ENCODE measurements at regions not wholly inside any gene's neighbourhood (a gene's known extent, or its start where the extent isn't known, plus 50 kb on each side); places are given as distances from the start of the nearest gene placed in this dataset.
"Not testable (repeated sequence)": the region's sequence is repeated elsewhere in the genome, so short reads cannot be mapped to it uniquely, and the experiment has no call there.

GRCh38 chr22:34645375-34645774 is 420.6 kb upstream of the ISX start:
- no peaks in the 10 kb centered on the region for H3K36me3 ChIP-seq (ENCODE audit: control insufficient read depth in 2 of 2, insufficient read depth in 2 of 2, low read length in 1 of 2)
- no peaks in the 10 kb centered on the region for H3K4me1 ChIP-seq (ENCODE audit: control insufficient read depth in 2 of 2, insufficient read depth in 2 of 2, low read length in 1 of 2)
- H3K9me3 ChIP-seq (ENCODE audit: control insufficient read depth in 2 of 2, insufficient read depth in 1 of 2, low read depth in 1 of 2, low read length in 1 of 2), result no peaks in the 10 kb centered on the region
- 65 to 72% methylated on average over 6 of the region's 6 CpGs for WGBS, 2 donors
- H3K27ac ChIP-seq (ENCODE audit: low read depth in 2 of 2, low read length in 1 of 2), result no peak overlapping the region
- H3K4me3 ChIP-seq (ENCODE audit: low read depth in 1 of 2, low read length in 2 of 2), result no peak overlapping the region
- no peaks in the 10 kb centered on the region for H3K27me3 ChIP-seq (ENCODE audit: control insufficient read depth in 1 of 2, insufficient read depth in 2 of 2, low read length in 2 of 2)

- Histone ChIP-seq H3K27ac (ENCODE audit: low read depth in 2 of 2, low read length in 1 of 2) (no peak overlapping the region), H3K4me3 (ENCODE audit: low read depth in 1 of 2, low read length in 2 of 2) (no peak overlapping the region), H3K4me1 (ENCODE audit: control insufficient read depth in 2 of 2, insufficient read depth in 2 of 2, low read length in 1 of 2) (no peaks in the 10 kb centered on the region), H3K36me3 (ENCODE audit: control insufficient read depth in 2 of 2, insufficient read depth in 2 of 2, low read length in 1 of 2) (no peaks in the 10 kb centered on the region), H3K9me3 (ENCODE audit: control insufficient read depth in 2 of 2, insufficient read depth in 1 of 2, low read depth in 1 of 2, low read length in 1 of 2) (peaks cover 0 to 3% of the 10 kb centered on the region in 2 donors), H3K27me3 (ENCODE audit: control insufficient read depth in 1 of 2, insufficient read depth in 2 of 2, low read length in 2 of 2) (peaks cover 0 to 3% of the 10 kb centered on the region in 2 donors)
- WGBS, 2 donors, result 55 to 74% methylated on average over 1 of the region's 1 CpG
Measured at GRCh38 chr22:34669001-34669400, 397.0 kb upstream of the ISX start.

GRCh38 chr22:34683031-34683430 is 382.9 kb upstream of the ISX start:
- H3K27me3 ChIP-seq (ENCODE audit: control insufficient read depth in 1 of 2, insufficient read depth in 2 of 2, low read length in 2 of 2); H3K36me3 ChIP-seq (ENCODE audit: control insufficient read depth in 2 of 2, insufficient read depth in 2 of 2, low read length in 1 of 2); H3K27ac ChIP-seq (ENCODE audit: low read depth in 2 of 2, low read length in 1 of 2); H3K4me3 ChIP-seq (ENCODE audit: low read depth in 1 of 2, low read length in 2 of 2); H3K9me3 ChIP-seq (ENCODE audit: control insufficient read depth in 2 of 2, insufficient read depth in 1 of 2, low read depth in 1 of 2, low read length in 1 of 2); H3K4me1 ChIP-seq (ENCODE audit: control insufficient read depth in 2 of 2, insufficient read depth in 2 of 2, low read length in 1 of 2): not testable (repeated sequence)
- 85 to 88% methylated on average over 17 of the region's 17 CpGs for WGBS, 2 donors

DNA sequence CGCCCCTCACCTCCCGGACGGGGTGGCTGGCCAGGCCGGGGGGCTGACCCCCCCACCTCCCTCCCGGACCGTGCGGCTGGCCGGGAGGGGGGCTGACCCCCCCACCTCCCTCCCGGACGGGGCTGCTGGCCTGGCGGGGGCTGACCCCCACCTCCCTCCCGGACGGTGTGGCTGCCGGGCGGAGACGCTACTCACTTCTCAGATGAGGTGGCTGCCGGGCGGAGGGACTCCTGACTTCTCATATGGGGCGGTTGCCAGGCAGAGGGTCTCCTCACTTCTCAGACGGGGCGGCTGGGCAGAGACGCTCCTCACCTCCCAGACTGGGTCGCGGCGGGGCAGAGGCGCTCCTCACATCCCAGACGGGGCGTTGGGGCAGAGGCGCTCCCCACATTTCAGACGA is 381.7 kb upstream of the ISX start:
- not testable (repeated sequence) for H3K27me3 ChIP-seq (ENCODE audit: control insufficient read depth in 1 of 2, insufficient read depth in 2 of 2, low read length in 2 of 2); H3K9me3 ChIP-seq (ENCODE audit: control insufficient read depth in 2 of 2, insufficient read depth in 1 of 2, low read depth in 1 of 2, low read length in 1 of 2); H3K4me1 ChIP-seq (ENCODE audit: control insufficient read depth in 2 of 2, insufficient read depth in 2 of 2, low read length in 1 of 2); H3K27ac ChIP-seq (ENCODE audit: low read depth in 2 of 2, low read length in 1 of 2); H3K36me3 ChIP-seq (ENCODE audit: control insufficient read depth in 2 of 2, insufficient read depth in 2 of 2, low read length in 1 of 2); H3K4me3 ChIP-seq (ENCODE audit: low read depth in 1 of 2, low read length in 2 of 2)
- 93 to 95% methylated on average over 21 to 29 of the region's 30 CpGs for WGBS, 2 donors

- no peak overlapping the region for H3K4me3 ChIP-seq (ENCODE audit: low read depth in 1 of 2, low read length in 2 of 2)
- H3K27ac ChIP-seq (ENCODE audit: low read depth in 2 of 2, low read length in 1 of 2), result no peak overlapping the region
- no peaks in the 10 kb centered on the region for H3K36me3 ChIP-seq (ENCODE audit: control insufficient read depth in 2 of 2, insufficient read depth in 2 of 2, low read length in 1 of 2)
- H3K27me3 ChIP-seq (ENCODE audit: control insufficient read depth in 1 of 2, insufficient read depth in 2 of 2, low read length in 2 of 2), result no peaks in the 10 kb centered on the region
- H3K4me1 ChIP-seq (ENCODE audit: control insufficient read depth in 2 of 2, insufficient read depth in 2 of 2, low read length in 1 of 2), result no peaks in the 10 kb centered on the region
- H3K9me3 ChIP-seq (ENCODE audit: control insufficient read depth in 2 of 2, insufficient read depth in 1 of 2, low read depth in 1 of 2, low read length in 1 of 2), result no peaks in the 10 kb centered on the region
- WGBS, 2 donors, result 50 to 58% methylated on average over 1 of the region's 1 CpG
Measured at GRCh38 chr22:34687116-34687515, 378.8 kb upstream of the ISX start.

- no peaks in the 10 kb centered on the region for H3K4me1 ChIP-seq (ENCODE audit: control insufficient read depth in 2 of 2, insufficient read depth in 2 of 2, low read length in 1 of 2)
- WGBS, 2 donors, result 46 to 53% methylated on average over 1 of the region's 1 CpG
- no peaks in the 10 kb centered on the region for H3K9me3 ChIP-seq (ENCODE audit: control insufficient read depth in 2 of 2, insufficient read depth in 1 of 2, low read depth in 1 of 2, low read length in 1 of 2)
Measured at GRCh38 chr22:34688825-34689224, 377.1 kb upstream of the ISX start.

DNA sequence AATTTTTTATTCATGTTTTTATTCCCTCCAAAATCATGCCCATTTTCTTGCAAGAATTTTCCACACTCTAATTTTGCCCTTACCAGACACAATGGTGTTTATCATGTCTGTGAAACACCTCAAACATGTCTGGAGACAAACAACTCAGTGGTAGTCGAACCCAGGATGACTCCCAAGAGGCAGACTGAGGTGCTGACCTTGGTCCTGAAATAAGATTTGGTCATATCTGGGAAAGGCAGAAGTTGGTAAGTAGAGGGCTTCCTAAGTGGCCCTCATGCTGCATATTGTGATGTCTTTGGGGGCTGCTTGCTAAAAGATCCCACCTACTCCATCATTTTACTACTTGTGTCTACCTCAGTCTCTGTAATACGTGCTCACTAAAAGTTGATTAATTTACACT is 369.4 kb upstream of the ISX start:
- no peak overlapping the region for H3K27ac ChIP-seq (ENCODE audit: low read depth in 2 of 2, low read length in 1 of 2)
- no peak overlapping the region for H3K4me3 ChIP-seq (ENCODE audit: low read depth in 1 of 2, low read length in 2 of 2)
- H3K36me3 ChIP-seq (ENCODE audit: control insufficient read depth in 2 of 2, insufficient read depth in 2 of 2, low read length in 1 of 2), result no peaks in the 10 kb centered on the region
- no peaks in the 10 kb centered on the region for H3K27me3 ChIP-seq (ENCODE audit: control insufficient read depth in 1 of 2, insufficient read depth in 2 of 2, low read length in 2 of 2)
- H3K9me3 ChIP-seq (ENCODE audit: control insufficient read depth in 2 of 2, insufficient read depth in 1 of 2, low read depth in 1 of 2, low read length in 1 of 2), result no peaks in the 10 kb centered on the region
- H3K4me1 ChIP-seq (ENCODE audit: control insufficient read depth in 2 of 2, insufficient read depth in 2 of 2, low read length in 1 of 2), result no peaks in the 10 kb centered on the region
- WGBS, 2 donors, result 16 to 24% methylated on average over 2 of the region's 2 CpGs

More at GRCh38 chr22:34688825-34689224, 377.1 kb upstream of the ISX start:
- H3K27ac ChIP-seq (ENCODE audit: low read depth in 2 of 2, low read length in 1 of 2), result no peak overlapping the region
- no peaks in the 10 kb centered on the region for H3K36me3 ChIP-seq (ENCODE audit: control insufficient read depth in 2 of 2, insufficient read depth in 2 of 2, low read length in 1 of 2)
- H3K27me3 ChIP-seq (ENCODE audit: control insufficient read depth in 1 of 2, insufficient read depth in 2 of 2, low read length in 2 of 2), result no peaks in the 10 kb centered on the region
- H3K4me3 ChIP-seq (ENCODE audit: low read depth in 1 of 2, low read length in 2 of 2), result no peak overlapping the region

- 82% methylated on average over 2 of the region's 2 CpGs for WGBS, 2 donors
- no peaks in the 10 kb centered on the region for H3K9me3 ChIP-seq (ENCODE audit: control insufficient read depth in 2 of 2, insufficient read depth in 1 of 2, low read depth in 1 of 2, low read length in 1 of 2)
- H3K4me3 ChIP-seq (ENCODE audit: low read depth in 1 of 2, low read length in 2 of 2), result no peak overlapping the region
- H3K36me3 ChIP-seq (ENCODE audit: control insufficient read depth in 2 of 2, insufficient read depth in 2 of 2, low read length in 1 of 2), result no peaks in the 10 kb centered on the region
- no peaks in the 10 kb centered on the region for H3K27me3 ChIP-seq (ENCODE audit: control insufficient read depth in 1 of 2, insufficient read depth in 2 of 2, low read length in 2 of 2)
- no peak overlapping the region for H3K27ac ChIP-seq (ENCODE audit: low read depth in 2 of 2, low read length in 1 of 2)
- H3K4me1 ChIP-seq (ENCODE audit: control insufficient read depth in 2 of 2, insufficient read depth in 2 of 2, low read length in 1 of 2), result no peaks in the 10 kb centered on the region
Measured at GRCh38 chr22:34702279-34702678, 363.7 kb upstream of the ISX start.

- no peak overlapping the region for H3K4me3 ChIP-seq (ENCODE audit: low read depth in 1 of 2, low read length in 2 of 2)
- H3K27me3 ChIP-seq (ENCODE audit: control insufficient read depth in 1 of 2, insufficient read depth in 2 of 2, low read length in 2 of 2), result no peaks in the 10 kb centered on the region
- no peaks in the 10 kb centered on the region for H3K36me3 ChIP-seq (ENCODE audit: control insufficient read depth in 2 of 2, insufficient read depth in 2 of 2, low read length in 1 of 2)
- no peak overlapping the region for H3K27ac ChIP-seq (ENCODE audit: low read depth in 2 of 2, low read length in 1 of 2)
- no peaks in the 10 kb centered on the region for H3K9me3 ChIP-seq (ENCODE audit: control insufficient read depth in 2 of 2, insufficient read depth in 1 of 2, low read depth in 1 of 2, low read length in 1 of 2)
- H3K4me1 ChIP-seq (ENCODE audit: control insufficient read depth in 2 of 2, insufficient read depth in 2 of 2, low read length in 1 of 2), result no peaks in the 10 kb centered on the region
- WGBS, 2 donors, result 81 to 86% methylated on average over 2 of the region's 2 CpGs
Measured at GRCh38 chr22:34709641-34710040, 356.3 kb upstream of the ISX start.

DNA sequence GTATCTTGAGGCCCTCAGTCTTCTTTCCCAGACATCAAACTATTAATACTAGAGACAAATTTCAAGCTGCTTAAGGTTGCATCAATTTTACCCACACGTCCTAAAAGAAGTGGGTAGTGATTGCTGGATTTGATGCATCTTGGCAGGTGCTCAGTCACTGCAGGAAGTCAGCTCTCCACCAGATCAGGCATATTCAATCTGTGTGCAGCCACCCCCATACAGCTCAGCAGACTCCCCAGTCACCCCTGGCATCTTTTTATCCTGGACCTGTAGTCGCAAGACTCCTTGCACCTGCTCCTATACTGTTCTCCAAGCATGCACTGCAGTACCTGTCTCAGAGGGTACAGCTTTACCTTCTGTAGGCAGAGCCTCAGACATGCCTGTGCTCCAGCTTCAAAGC is 343.1 kb upstream of the ISX start:
- H3K4me3 ChIP-seq (ENCODE audit: low read depth in 1 of 2, low read length in 2 of 2), result no peak overlapping the region
- no peak overlapping the region for H3K27ac ChIP-seq (ENCODE audit: low read depth in 2 of 2, low read length in 1 of 2)
- no peaks in the 10 kb centered on the region for H3K27me3 ChIP-seq (ENCODE audit: control insufficient read depth in 1 of 2, insufficient read depth in 2 of 2, low read length in 2 of 2)
- H3K36me3 ChIP-seq (ENCODE audit: control insufficient read depth in 2 of 2, insufficient read depth in 2 of 2, low read length in 1 of 2), result no peaks in the 10 kb centered on the region
- H3K9me3 ChIP-seq (ENCODE audit: control insufficient read depth in 2 of 2, insufficient read depth in 1 of 2, low read depth in 1 of 2, low read length in 1 of 2), result peaks cover 0 to 2% of the 10 kb centered on the region in 2 donors
- 60 to 65% methylated on average over 2 of the region's 2 CpGs for WGBS, 2 donors
- no peaks in the 10 kb centered on the region for H3K4me1 ChIP-seq (ENCODE audit: control insufficient read depth in 2 of 2, insufficient read depth in 2 of 2, low read length in 1 of 2)

All from esophagus (tissue), 2 donors.